MM.1S (cell line): ENCODE measurements at regions not wholly inside any gene's neighbourhood (a gene's known extent, or its start where the extent isn't known, plus 50 kb on each side); places are given as distances from the start of the nearest gene placed in this dataset.

Source experiments
- DNase-seq: peaks from one replicate; pipeline ENCODE4 v3.0.0-alpha.2; 2015
- H2AFZ ChIP-seq: fragments of 300-600 bp; sonication (generic); 2 replicates; pipeline ENCODE4 v1.6.0; 2016; ENCODE audit warnings: antibody characterized with exemption, low read length
- H3F3A ChIP-seq: fragments of 300-600 bp; sonication (generic); 2 replicates; pipeline ENCODE4 v1.6.1; 2016; ENCODE audit warnings: mild to moderate bottlenecking, antibody characterized with exemption, low read length, moderate library complexity, mixed read lengths; ENCODE audit not compliant: insufficient read depth
- H3K27ac ChIP-seq: fragments of 300-600 bp; sonication (generic); 2 replicates; pipeline ENCODE4 v1.5.1; 2016; ENCODE audit warnings: mild to moderate bottlenecking, low read length
- H3K27me3 ChIP-seq: fragments of 300-600 bp; sonication (generic); replicated peaks from 2 replicates; pipeline ENCODE4 v1.6.0; 2016; ENCODE audit warnings: low read length; ENCODE audit not compliant: insufficient read depth
- H3K36me3 ChIP-seq: fragments of 300-600 bp; sonication (generic); replicated peaks from 2 replicates; pipeline ENCODE4 v1.6.1; 2016; ENCODE audit warnings: mild to moderate bottlenecking, low read length, mixed read lengths; ENCODE audit not compliant: insufficient read depth
- H3K4me1 ChIP-seq: fragments of 300-600 bp; sonication (generic); 2 replicates; pipeline ENCODE4 v1.6.1; 2016; ENCODE audit warnings: low read length, mixed read lengths
- H3K4me2 ChIP-seq: fragments of 300-600 bp; sonication (generic); 2 replicates; pipeline ENCODE4 v1.6.0; 2016; ENCODE audit warnings: low read depth, low read length
- H3K4me3 ChIP-seq: fragments of 300-600 bp; sonication (generic); 2 replicates; pipeline ENCODE4 v1.5.1; 2016; ENCODE audit warnings: low read length, mixed read lengths
- H3K79me2 ChIP-seq: fragments of 300-600 bp; sonication (generic); 2 replicates; pipeline ENCODE4 v1.6.1; 2016; ENCODE audit warnings: mixed run types, low read length, mixed read lengths
- H3K9ac ChIP-seq: fragments of 300-600 bp; sonication (generic); 2 replicates; pipeline ENCODE4 v1.6.1; 2016; ENCODE audit warnings: low read length, mixed read lengths
- H3K9me2 ChIP-seq: fragments of 300-600 bp; sonication (generic); replicated peaks from 2 replicates; pipeline ENCODE4 v1.6.1; 2016; ENCODE audit warnings: mild to moderate bottlenecking, low read length, mixed read lengths; ENCODE audit not compliant: insufficient read depth
- H3K9me3 ChIP-seq: fragments of 300-600 bp; sonication (generic); replicated peaks from 2 replicates; pipeline ENCODE4 v1.6.1; 2016; ENCODE audit warnings: mild to moderate bottlenecking, low read length, mixed read lengths; ENCODE audit not compliant: insufficient read depth
- H4K20me1 ChIP-seq: fragments of 300-600 bp; sonication (generic); 2 replicates; pipeline ENCODE4 v1.6.1; 2016; ENCODE audit warnings: mild to moderate bottlenecking, low read length, moderate library complexity, mixed read lengths; ENCODE audit not compliant: insufficient read depth
- CTCF ChIP-seq: fragments of 300-600 bp; sonication (generic); IDR thresholded peaks from 2 replicates; pipeline ENCODE4 v1.5.1; 2016; ENCODE audit warnings: antibody characterized with exemption, low read length, mixed read lengths
- EZH2 ChIP-seq: fragments of 300-600 bp; sonication (generic); optimal IDR thresholded peaks from 2 replicates; pipeline ENCODE3; 2017; ENCODE audit warnings: low read depth, mild to moderate bottlenecking, antibody characterized with exemption, low read length, mixed read lengths
- EZH2phosphoT487 ChIP-seq: fragments of 300-600 bp; sonication (generic); IDR thresholded peaks from 2 replicates; pipeline ENCODE4 v1.6.1; 2018; ENCODE audit warnings: antibody characterized with exemption, low read length

DNA sequence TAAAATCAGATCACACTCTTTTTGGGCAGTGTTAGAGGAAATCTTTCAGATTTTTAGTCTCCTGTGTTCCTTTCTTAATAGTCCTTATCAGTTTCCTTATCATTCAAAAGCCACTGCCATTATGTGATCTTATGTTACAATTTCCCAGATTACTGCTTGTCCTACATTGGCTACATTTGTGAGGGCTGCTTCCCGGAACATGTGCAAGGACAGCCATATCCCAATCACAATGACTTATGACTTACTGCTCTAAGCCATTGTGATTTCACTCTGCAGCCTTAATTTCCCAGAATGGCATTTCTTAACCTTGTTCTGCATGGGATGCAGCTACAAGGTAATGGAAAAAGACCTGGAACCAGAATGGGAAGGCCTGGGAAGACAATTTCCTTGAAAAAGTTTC, 125.1 kb upstream of the PPP2R3A start:
- no peak overlapping the region for H3K4me2 ChIP-seq
- no peak overlapping the region for H3K27ac ChIP-seq
- H3K4me1 ChIP-seq, result no peaks in the 10 kb centered on the region
- no peaks in the 10 kb centered on the region for H3K36me3 ChIP-seq
- no peak for TF ChIP-seq EZH2phosphoT487
- TF ChIP-seq EZH2, result no peak
- no peak for TF ChIP-seq CTCF
- H3K9ac ChIP-seq, result no peak overlapping the region
- no peak for DNase-seq
- H3K9me2 ChIP-seq, result no peaks in the 10 kb centered on the region
- no peaks in the 10 kb centered on the region for H3F3A ChIP-seq
- H3K27me3 ChIP-seq, result no peaks in the 10 kb centered on the region
- no peak overlapping the region for H2AFZ ChIP-seq
- no peak overlapping the region for H3K4me3 ChIP-seq
- H3K9me3 ChIP-seq, result no peaks in the 10 kb centered on the region
- H4K20me1 ChIP-seq, result no peaks in the 10 kb centered on the region
- H3K79me2 ChIP-seq, result no peaks in the 10 kb centered on the region

GRCh38 chr3:135844386-135844785, 121.1 kb upstream of the PPP2R3A start:
- Histone ChIP-seq H3F3A (no peaks in the 10 kb centered on the region), H3K9me2 (no peaks in the 10 kb centered on the region), H3K9me3 (no peaks in the 10 kb centered on the region), H3K9ac (no peak overlapping the region), H3K27ac (no peak overlapping the region), H4K20me1 (no peaks in the 10 kb centered on the region), H3K36me3 (no peaks in the 10 kb centered on the region), H3K4me2 (no peak overlapping the region), H3K4me1 (no peaks in the 10 kb centered on the region), H3K79me2 (no peaks in the 10 kb centered on the region), H3K27me3 (no peaks in the 10 kb centered on the region), H3K4me3 (no peak overlapping the region), H2AFZ (no peak overlapping the region)
- TF ChIP-seq EZH2 (no peak), EZH2phosphoT487 (no peak), CTCF (no peak)
- no peak for DNase-seq

DNA sequence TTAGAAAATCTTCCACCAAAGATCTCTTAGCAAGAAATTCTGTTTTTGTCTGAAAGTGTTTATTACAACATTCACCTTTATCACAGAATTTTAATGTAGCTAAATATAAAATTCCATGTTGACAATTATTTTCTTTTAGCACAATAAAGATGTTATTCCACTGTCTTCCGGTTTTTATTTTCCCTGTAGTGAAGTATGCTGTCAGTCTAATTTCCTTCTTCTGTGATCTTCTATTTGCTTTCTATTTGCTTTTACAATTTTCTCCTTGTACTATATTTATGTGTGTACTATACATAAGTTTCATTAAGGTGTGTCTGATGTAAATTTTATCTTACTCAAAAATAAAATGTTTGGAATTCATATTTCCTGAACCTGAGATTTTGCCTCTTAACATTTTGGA, 117.5 kb upstream of the PPP2R3A start:
- Histone ChIP-seq H3K27me3 (no peaks in the 10 kb centered on the region), H3F3A (no peaks in the 10 kb centered on the region), H3K4me3 (no peak overlapping the region), H3K9ac (no peak overlapping the region), H3K9me2 (no peaks in the 10 kb centered on the region), H4K20me1 (no peaks in the 10 kb centered on the region), H3K27ac (no peak overlapping the region), H3K36me3 (no peaks in the 10 kb centered on the region), H2AFZ (no peak overlapping the region), H3K79me2 (no peaks in the 10 kb centered on the region), H3K4me1 (no peaks in the 10 kb centered on the region), H3K9me3 (no peaks in the 10 kb centered on the region), H3K4me2 (no peak overlapping the region)
- no peak for DNase-seq
- no peak for TF ChIP-seq EZH2
- TF ChIP-seq EZH2phosphoT487, result no peak
- no peak for TF ChIP-seq CTCF

DNA sequence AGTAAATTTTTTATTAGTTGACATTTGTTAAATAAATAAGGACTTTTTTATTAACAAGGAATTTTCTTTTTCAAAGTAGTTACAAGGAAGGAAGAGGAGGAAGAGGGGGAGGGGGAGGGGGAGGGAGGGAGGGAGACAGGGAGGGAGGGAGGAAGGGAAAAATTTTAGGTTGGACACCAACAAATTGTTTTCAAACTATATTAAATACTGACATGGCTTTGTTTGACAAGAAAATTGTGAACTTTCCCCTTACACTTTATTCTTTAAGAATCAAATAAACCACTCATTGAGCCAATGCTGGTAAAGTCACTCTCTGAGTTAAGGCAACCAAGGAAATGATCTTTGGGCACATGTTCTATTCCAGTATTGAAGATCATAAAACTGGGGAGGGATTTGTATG, 115.7 kb upstream of the PPP2R3A start:
- no peaks in the 10 kb centered on the region for H3F3A ChIP-seq
- H3K36me3 ChIP-seq, result no peaks in the 10 kb centered on the region
- no peak for DNase-seq
- H2AFZ ChIP-seq, result no peak overlapping the region
- H4K20me1 ChIP-seq, result no peaks in the 10 kb centered on the region
- H3K4me3 ChIP-seq, result no peak overlapping the region
- no peak overlapping the region for H3K4me2 ChIP-seq
- no peaks in the 10 kb centered on the region for H3K9me3 ChIP-seq
- TF ChIP-seq EZH2 (no peak), EZH2phosphoT487 (no peak), CTCF (no peak)
- no peaks in the 10 kb centered on the region for H3K79me2 ChIP-seq
- H3K4me1 ChIP-seq, result no peaks in the 10 kb centered on the region
- H3K9me2 ChIP-seq, result no peaks in the 10 kb centered on the region
- no peaks in the 10 kb centered on the region for H3K27me3 ChIP-seq
- no peak overlapping the region for H3K9ac ChIP-seq
- no peak overlapping the region for H3K27ac ChIP-seq
